K562 (cell line): ENCODE measurements at regions not wholly inside any gene's neighbourhood (a gene's known extent, or its start where the extent isn't known, plus 50 kb on each side); places are given as distances from the start of the nearest gene placed in this dataset.

Source experiments
- BRCA1 ChIP-seq, 2 experiments: fragments of 450-650 bp in 1 of 2; sonication (generic) in 1 of 2; formaldehyde crosslinking in 1 of 2; IDR thresholded peaks; 2 replicates each; pipeline versions ENCODE4 v1.5.0 to v1.6.1; 2017 to 2020; ENCODE audit warnings: mild to moderate bottlenecking in 1 of 2, missing genetic modification reagents in 1 of 2
- ETS1 ChIP-seq: conservative IDR thresholded peaks from 2 replicates; pipeline ENCODE4 v1.6.1; 2011; ENCODE audit warnings: low read depth, mild to moderate bottlenecking, low read length; ENCODE audit not compliant: control insufficient read depth
- FOXJ2 ChIP-seq: fragments of 200-800 bp; sonication (Bioruptor generic); IDR thresholded peaks from 2 replicates; pipeline ENCODE4 v1.6.1; 2016; ENCODE audit warnings: missing genetic modification characterization, missing compliant biosample characterization
- GATAD2B ChIP-seq: fragments of 450-650 bp; IDR thresholded peaks from 2 replicates; pipeline ENCODE4 v1.6.1; 2017; ENCODE audit warnings: mild to moderate bottlenecking, borderline replicate concordance
- HMGN3 ChIP-seq: IDR thresholded peaks from 2 replicates; pipeline ENCODE4 v1.6.1; 2011; ENCODE audit warnings: borderline replicate concordance, low read depth, mild to moderate bottlenecking, mixed read lengths, low read length; ENCODE audit not compliant: insufficient read length; ENCODE audit errors: extremely low read depth
- HNRNPLL ChIP-seq: fragments of 200-400 bp; formaldehyde crosslinking; IDR thresholded peaks from 2 replicates; pipeline ENCODE4 v1.6.1; 2017; ENCODE audit warnings: low read length, low read depth, mild to moderate bottlenecking; ENCODE audit not compliant: poor library complexity, severe bottlenecking
- MCM3 ChIP-seq: fragments of 450-650 bp; IDR thresholded peaks from 2 replicates; pipeline ENCODE4 v1.6.1; 2016
- MXI1 ChIP-seq: IDR thresholded peaks from 2 replicates; pipeline ENCODE4 v1.6.1; 2011; ENCODE audit warnings: low read depth, mild to moderate bottlenecking, improper control_type of control experiment, low read length
- NEUROD1 ChIP-seq: fragments of 150-350 bp; IDR thresholded peaks from 2 replicates; pipeline ENCODE4 v1.6.1; 2014; ENCODE audit warnings: borderline replicate concordance, low read length, low read depth; ENCODE audit not compliant: partially characterized antibody
- SMAD3 ChIP-seq: fragments of 450-650 bp; formaldehyde crosslinking; conservative IDR thresholded peaks from 2 replicates; pipeline ENCODE4 v1.4.0; 2020; ENCODE audit warnings: mild to moderate bottlenecking
- ZFP91 ChIP-seq: sonication (generic); formaldehyde crosslinking; IDR thresholded peaks from 2 replicates; pipeline ENCODE4 v1.8.0; 2022; ENCODE audit warnings: mild to moderate bottlenecking, missing genetic modification reagents
- ZNF609 ChIP-seq: sonication (generic); formaldehyde crosslinking; IDR thresholded peaks from 2 replicates; pipeline ENCODE4 v1.8.1; 2023; ENCODE audit warnings: missing genetic modification reagents, mild to moderate bottlenecking, borderline replicate concordance
- ZNF639 ChIP-seq, 2 experiments: fragments of 200-800 bp in 1 of 2; sonication (Bioruptor generic) in 1 of 2; sonication (generic) in 1 of 2; formaldehyde crosslinking in 1 of 2; IDR thresholded peaks in 1 of 2; conservative IDR thresholded peaks in 1 of 2; 2 replicates each; pipeline versions ENCODE4 v1.5.0 to v1.6.1; 2016 to 2020; ENCODE audit warnings: missing compliant biosample characterization in 1 of 2, missing genetic modification characterization in 1 of 2, missing genetic modification reagents in 1 of 2

GRCh38 chr15:94855409-94856266, 624.3 kb downstream of the MCTP2 start (continued):
- TF ChIP-seq SMAD3 (no peak), NEUROD1 (no peak), MXI1 (no peak), ZNF639 (CRISPR knock-in tag; conservative IDR thresholded peaks at IDR 0.05 in 1 of 2, IDR thresholded peaks at IDR 0.05 in 1 of 2) (peak in 1 of 2 experiments; percentile 59; a peak in 2 of 4 replicates), BRCA1 (IDR thresholded peaks at IDR 0.05) (no peak), BRCA1 (CRISPR knock-in tag; IDR thresholded peaks at IDR 0.05) (no peak), ETS1 (no peak), ZNF609 (CRISPR knock-in tag) (no peak), HNRNPLL (peak; percentile 85), FOXJ2 (tag) (0 out of 2 replicates have a peak, but pooled peaks have one; percentile 30), MCM3 (no peak), HMGN3 (no peak), ZFP91 (CRISPR knock-in tag) (no peak), GATAD2B (no peak)
